GM19023 (cell line): ENCODE measurements at regions not wholly inside any gene's neighbourhood (a gene's known extent, or its start where the extent isn't known, plus 50 kb on each side); places are given as distances from the start of the nearest gene placed in this dataset.

Experiments
- ATAC-seq: cut with Tn5 transposase; IDR thresholded peaks from one replicate; pipeline ENCODE4 v1.9.1; 2021; ENCODE audit warnings: mild to moderate bottlenecking, moderate library complexity; ENCODE audit not compliant: unreplicated experiment

DNA sequence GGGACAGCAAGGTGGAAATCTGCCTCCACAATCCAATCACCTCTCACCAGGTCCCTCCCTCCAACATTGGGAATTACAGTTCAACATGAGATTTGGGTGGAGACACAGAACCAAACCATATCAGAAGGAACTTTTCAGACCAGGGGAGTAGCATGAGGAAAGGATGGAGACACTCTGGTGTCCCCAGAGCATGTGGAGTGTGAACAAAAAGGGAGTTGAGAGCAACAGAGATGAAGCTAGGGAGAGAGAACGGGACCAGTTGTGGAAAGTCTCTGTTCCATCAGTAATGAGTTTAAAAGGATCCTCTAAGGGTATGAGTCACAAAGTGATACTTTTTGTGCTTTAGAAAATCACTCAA is 382.0 kb downstream of the SFMBT2 start:
- no peak for ATAC-seq

DNA sequence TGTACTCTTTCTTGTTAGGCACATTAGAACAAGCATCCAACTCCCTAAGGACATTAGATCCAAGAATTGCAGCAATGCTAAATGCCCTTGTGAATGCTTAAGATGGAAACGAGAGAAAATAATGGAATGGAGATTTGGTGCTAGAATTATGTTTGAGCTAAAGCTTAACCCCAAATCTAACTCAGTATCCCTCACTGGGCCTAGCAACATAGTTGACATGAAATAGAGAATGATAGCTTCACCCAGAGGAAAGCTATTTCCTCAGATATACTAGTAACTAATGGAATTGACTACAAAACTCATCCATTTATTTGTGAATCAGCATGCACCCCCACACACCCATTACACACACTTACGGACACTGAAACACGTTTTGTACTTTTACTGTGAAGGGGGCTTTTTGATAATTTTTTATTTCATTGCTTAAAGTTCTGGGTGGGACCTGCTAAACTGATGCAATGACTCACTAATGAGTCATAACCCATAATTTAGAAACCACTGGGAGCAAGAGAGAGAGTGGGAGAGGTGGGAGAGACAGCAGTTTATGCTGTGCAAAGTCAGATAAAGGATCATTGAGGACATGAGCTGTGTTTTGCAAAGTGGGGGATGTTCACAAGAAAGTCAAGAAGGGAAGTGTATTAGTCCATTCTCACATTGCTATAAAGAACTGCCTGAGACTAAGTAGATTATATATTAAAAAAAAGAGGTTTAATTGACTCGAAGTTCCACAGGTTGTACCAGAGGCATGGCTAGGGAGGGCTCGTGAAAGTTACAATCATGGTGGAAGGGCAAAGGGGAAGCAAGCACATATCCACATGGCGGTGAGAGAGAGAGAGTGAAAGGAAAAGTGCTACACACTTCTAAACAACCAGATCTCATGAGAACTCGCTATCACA is 382.7 kb downstream of the SFMBT2 start:
- no peak for ATAC-seq

DNA sequence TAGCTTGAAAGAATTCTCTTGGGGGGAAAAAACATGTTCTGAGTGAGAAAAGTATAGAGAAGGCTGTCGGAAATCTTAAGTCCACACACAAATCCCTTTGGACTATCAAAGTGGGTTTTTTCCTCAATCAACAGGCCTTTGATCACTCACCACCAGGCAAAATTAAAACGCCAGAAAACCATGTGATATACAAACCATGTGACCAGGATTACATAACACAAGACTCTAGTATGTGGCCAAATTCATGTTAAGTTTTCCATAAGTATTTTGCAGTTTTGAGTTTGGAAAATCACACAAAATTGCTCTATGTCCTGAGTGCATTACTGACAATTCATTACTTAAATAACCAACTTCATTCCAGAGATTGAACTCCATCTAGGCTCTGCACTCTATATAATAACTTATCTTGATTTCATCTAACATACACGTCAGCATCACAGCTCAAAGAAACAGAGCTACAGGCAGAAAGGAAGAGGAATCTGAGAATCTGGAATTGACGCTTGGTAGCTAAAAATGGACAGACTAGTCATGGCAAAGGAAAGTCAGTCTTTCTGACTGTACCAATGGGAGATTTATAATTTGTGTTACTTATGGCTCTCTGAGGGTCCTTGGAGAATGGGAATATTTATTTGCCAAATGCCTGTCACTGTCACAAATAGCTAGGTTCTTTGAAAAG is 383.5 kb downstream of the SFMBT2 start:
- ATAC-seq, result no peak

DNA sequence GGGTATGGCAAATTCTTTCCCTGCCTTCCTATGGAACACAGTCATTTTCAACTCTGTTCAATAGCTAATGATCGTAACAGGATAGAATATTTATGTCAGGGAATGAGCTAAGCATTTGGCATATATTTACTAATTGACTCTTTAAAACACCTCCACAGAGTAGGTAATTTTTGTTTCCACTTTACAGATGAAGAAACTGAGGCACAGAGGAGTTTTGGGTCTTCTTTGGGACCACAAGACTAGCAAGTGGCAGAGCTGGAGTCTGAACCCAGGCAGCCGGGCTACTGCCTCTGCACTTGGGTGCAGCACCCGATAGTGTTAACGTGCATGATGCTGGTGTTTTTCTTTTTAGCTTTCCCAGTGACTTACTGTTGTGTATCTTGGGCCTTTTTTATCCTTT is 384.0 kb downstream of the SFMBT2 start:
- no peak for ATAC-seq

DNA sequence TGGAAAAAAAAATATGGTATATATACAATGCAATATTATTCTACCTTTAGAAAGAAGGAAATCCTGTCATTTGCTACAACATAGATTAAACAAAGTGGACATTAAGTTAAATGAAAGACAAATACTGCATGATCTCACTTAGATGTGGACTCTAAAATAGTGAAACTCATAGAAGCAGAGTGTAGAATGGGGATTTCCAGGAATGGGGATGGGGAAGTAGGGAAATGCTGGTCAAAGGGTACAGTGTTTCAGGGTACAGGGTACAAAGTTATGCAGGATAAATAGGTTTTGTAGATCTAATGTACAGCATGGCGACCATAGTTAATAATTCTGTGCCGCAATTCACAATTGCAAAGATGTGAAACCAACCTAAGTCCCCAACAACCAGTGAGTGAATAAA is 385.5 kb downstream of the SFMBT2 start:
- no peak for ATAC-seq

- ATAC-seq, result no peak
Observed at GRCh38 chr10:7015457-7015856, 395.4 kb downstream of the SFMBT2 start.

DNA sequence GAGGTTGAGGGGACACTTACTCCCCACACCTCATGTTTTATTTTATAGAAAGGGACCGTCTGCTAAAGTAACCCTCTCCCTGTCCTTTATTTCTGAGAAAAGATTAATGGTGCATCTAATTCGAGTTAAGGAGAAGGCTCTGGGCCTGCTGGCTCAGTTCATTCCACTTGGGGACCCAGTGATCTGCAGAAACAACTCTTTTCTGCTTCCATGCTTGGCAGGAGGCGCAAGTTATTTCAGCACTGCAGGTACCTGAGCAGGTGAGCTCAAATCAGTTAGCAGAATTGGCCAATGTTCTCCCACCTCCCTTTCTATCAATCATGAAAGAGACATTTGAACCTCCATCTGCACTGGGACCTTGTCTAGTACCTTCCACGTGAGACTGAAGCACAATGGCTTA is 396.1 kb downstream of the SFMBT2 start:
- no peak for ATAC-seq

DNA sequence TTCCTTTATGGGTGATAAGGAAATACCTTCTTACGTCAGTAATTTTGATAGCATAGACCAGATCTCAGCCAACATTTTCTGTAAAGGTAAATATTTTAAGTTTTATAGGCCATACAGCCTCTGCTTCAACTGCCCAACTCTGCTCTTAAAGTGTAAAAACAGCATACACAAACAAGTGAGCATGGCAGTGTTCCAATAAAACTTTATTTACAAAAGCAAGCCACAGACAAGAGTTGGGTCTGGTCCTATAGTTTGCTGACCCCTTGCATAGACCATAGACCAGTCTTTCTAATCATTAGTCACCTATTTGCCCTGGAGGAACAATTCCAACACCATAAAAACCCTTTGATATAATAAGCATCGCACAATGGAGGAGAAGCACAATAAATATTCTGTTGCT is 398.8 kb downstream of the SFMBT2 start:
- no peak for ATAC-seq

- ATAC-seq, result no peak
Observed at GRCh38 chr10:7008645-7009044, 402.2 kb downstream of the SFMBT2 start.

- no peak for ATAC-seq
Observed at GRCh38 chr10:7007600-7008190, 403.1 kb downstream of the SFMBT2 start.

DNA sequence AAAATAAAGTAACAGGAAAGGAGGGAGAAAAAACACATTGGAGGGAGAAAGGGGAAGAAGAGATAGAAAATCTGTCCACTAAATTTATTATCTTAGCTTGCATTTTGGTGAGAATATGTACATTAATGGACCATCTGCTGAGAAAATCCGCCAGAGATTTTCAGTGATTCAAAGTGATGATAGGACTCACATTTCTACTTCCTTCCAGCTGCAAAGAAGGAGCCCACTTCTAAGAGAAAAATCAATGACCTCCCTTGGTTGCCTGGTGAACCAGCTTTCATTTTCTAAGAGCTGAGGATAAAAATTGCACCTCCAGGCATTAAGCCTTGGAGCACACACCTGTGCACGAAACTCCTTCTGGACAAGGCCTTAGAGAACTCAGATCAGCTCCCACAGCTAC is 404.3 kb downstream of the SFMBT2 start:
- ATAC-seq, result no peak

- ATAC-seq, result no peak
Observed at GRCh38 chr10:7003831-7004395, 406.9 kb downstream of the SFMBT2 start.

GRCh38 chr10:7000061-7000460 is 410.8 kb downstream of the SFMBT2 start:
- ATAC-seq, result no peak

DNA sequence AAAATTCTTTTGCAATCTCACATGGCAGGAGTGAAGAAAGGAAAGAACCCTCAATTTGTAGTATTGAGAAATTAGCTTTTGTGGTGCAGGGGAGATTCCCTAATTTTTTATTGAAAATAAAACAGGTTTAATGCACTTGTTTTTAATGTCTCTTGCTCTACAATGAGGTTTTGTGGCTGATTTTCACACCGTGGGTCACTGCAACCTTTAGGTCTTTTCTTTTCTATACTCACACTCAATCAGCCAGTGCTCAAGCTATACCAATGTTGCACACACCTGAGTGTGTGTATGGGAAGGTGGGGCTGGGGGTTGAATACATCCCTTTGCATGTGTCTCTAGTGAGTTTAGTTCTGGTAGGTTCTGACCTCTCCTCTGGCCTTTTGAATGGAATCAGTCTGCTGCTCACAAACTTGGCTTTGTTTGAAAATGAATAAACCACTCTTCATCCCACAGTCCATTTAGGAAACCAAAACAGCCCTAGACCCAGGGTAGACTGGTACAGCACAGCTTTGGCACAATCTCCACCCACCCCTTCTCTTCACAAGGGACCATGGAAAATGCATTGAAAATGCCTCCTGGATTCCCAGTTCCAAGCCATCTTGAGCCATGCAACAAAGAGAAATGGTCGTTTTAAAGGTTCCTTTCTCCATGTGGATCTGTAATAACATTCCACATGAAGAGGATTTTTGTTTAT is 411.5 kb downstream of the SFMBT2 start:
- ATAC-seq, result no peak

GRCh38 chr10:6997509-6997908 is 413.3 kb downstream of the SFMBT2 start:
- no peak for ATAC-seq

DNA sequence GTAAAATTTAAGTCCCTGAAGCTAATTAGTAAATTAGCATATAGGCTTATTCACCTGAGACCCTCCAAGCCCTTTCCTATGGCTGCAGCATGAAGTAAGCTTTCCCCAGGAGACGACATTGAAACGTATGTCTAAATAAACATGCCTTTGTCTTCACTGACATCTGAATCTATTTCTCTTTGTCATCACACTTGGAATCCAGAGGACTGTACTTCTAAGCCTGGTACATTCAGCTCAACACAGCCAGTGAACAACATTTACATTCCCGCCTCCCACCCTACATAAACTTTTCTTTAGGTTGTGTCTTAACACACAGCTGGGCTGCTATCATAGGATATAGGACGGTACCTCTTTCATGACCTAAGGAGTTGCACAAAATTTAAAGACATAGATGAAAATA is 414.4 kb downstream of the SFMBT2 start:
- ATAC-seq, result no peak

DNA sequence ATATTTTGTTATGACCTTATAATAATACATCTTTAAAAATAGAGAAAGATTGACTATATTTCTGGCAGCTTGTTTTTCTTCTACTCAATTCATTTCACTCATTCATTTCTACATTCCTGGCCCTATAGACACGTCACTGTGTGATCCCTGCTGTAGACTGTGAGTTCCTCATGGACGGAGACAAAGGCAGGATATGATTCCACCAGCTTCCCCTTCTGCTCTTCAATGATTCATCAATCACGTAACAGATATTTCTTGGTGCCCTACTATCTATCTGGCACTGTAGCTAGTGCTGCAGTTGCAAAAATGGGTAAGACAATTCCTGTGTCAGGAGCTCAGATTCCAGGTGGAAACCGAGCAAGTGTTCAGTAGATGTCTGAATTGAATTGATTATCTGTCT is 415.0 kb downstream of the SFMBT2 start:
- no peak for ATAC-seq

- ATAC-seq, result no peak
Observed at GRCh38 chr10:6995341-6995740, 415.3 kb upstream of the PRKCQ start.

GRCh38 chr10:6990891-6991290 is 410.8 kb upstream of the PRKCQ start:
- no peak for ATAC-seq

GRCh38 chr10:6988654-6989053 is 408.6 kb upstream of the PRKCQ start:
- ATAC-seq, result no peak

GRCh38 chr10:6987536-6987945 is 407.5 kb upstream of the PRKCQ start:
- ATAC-seq, result no peak
